DMS153 (cell line): ENCODE measurements at regions not wholly inside any gene's neighbourhood (a gene's known extent, or its start where the extent isn't known, plus 50 kb on each side); places are given as distances from the start of the nearest gene placed in this dataset.
"Not testable (repeated sequence)": the region's sequence is repeated elsewhere in the genome, so short reads cannot be mapped to it uniquely, and the experiment has no call there.

Source experiments
- DNase-seq: peaks from one replicate; lab custom pipeline; 2025; lab: John Stamatoyannopoulos, UW

DNA sequence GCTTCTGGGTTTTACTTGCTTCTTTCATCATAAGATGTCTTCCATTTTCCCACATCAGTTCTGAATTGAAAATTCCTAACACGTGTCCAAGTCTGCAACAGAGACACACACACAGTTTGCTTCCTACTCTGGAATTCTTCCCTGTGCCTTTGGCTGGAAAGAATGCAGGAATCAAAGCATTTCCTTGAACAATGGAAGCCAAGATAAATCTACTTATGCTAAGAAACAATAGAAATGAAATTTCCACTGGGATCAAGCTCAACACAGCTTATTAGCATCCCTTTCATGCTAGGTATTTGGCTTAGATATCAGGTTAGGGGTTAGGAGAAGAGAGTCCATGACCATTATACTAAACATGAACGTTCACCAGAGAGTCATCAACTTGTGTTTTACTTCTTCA, 101.1 kb upstream of the SCAF8 start:
- DNase-seq, result no peak

DNA sequence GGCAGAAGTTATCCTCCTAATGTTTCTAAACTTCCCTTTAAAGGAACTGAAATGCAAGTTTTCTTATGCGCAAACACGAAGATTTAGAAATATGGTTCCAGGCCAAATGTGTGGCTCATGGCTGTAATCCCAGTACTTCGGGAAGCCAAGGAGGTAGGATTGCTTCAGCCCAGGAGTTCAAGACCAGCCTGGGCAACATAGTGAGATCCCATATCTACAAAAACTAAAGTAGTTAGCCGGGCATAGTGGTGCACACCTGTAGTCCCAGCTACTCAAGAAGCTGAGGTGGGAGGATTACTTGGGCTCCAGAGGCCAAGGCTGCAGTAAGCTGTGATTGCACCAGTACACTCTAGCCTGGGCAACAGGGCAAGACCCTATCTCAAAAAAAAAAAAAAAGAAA, 95.8 kb upstream of the SCAF8 start:
- no peak for DNase-seq

DNA sequence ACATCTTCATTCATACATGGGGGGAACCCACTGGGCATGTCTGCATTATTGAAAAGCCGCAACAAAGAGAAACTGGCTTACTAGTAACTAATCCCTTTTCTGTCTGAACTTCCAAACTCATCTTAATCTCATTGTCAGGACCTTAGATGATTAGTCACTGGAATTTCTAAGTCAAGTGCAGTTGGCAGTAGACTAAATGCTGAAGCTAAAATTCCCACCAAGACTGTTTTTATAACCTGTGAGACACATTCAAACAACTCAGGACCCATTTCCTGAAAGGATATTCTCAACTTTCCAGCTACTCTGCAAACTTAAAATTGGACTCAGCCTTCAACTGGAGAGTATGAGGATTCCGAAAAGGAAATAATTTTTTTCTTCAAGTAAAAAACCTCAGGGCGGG, 94.8 kb upstream of the SCAF8 start:
- no peak for DNase-seq

DNA sequence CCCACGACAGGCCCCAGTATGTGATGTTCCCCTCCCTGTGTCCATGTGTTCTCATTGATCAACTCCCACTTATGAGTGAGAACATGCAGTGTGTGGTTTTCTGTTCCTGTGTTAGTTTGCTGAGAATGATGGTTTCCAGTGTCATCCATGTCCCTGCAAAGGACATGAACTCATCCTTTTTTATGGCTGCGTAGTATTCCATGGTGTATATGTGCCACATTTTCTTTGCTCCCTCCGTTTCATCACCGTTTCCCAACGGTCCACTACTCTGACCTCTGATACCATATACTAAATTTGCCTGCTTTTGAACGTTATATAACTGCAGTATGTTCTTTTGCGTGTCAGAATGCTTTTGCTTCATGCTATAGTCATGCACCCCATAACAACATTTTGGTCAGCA, 94.0 kb upstream of the SCAF8 start:
- not testable (repeated sequence) for DNase-seq

DNA sequence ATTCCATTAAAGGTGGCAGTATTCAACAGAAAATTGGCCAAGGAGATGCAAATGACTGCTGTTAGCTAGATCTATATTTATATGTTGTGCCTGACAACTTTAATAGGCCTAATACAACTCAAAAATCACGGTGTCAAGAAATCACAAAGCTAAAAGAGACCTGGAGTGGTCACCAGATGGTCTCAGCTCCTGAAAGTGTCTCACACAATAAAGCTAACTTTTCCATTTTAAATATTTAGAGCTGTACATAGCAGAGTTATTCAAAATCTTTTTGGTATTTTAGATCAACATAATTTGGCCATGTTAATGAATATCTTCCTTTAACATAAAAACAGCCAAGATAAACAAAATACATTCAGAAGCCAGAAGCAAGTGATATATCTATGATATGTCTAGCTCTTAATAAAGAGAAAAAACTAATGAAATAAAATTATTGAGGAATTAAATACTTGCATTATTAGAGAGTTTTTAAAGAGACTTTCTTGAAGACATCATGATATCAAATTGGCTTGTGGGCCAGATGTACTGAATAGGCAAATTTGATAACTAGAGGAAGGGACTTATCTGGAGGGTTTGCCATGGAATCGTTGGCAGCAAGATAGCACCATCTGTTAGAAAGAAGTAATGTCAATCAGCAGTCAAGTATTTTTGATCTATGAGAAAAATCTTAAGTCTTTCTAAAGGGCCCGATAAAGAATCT, 84.9 kb upstream of the SCAF8 start:
- DNase-seq, result no peak

DNA sequence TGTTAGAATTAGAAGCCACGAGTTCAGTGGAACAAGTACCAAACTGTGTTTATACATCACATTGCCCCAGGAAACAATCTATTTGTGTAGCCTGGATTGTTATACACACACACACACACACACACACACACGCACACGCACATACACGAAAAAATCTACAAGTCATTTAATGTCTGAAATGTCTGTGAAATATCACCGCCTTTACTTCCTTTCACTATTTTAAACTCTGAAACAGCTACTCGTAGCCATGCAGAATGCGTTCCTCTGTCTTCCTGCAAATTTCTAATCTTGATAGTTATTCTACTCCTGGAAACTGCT, 84.4 kb upstream of the SCAF8 start:
- no peak for DNase-seq

DNA sequence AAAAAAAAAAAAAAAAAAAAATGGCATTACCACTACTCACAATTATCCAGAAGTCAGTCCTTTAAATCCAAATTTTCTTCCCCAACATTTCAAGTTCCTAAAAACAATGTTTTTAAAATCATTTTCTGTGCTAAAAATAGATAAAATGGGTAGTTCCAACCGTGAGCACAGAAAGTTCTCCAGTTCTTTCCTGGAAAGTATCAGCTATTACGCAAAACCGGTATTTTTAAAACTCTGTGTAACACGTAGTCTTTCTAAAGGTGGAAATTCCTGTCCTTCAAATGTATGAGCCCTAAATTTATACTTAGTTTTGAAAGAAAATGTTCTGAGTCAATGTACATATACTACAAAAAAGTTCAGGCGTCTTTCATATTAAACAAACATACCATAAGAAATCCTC, 83.5 kb upstream of the SCAF8 start:
- DNase-seq, result no peak

DNA sequence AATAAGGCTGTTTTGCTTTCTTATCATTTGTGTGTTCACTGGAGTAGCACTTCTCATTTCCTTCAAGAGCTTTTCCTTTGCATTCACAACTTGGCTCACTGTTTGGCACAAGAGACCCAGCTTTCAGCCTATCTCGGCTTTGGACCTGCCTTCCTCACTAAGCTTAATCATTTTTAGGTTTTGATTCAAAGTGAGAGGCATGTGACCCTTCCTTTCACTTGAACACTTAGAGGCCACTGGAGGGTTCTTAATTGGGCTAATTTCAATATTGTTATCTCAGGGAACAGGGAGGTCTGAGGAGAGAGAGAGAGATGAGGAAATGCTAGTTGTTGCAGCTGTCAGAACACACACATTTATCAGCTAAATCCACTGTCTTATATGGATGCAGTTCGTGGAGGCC, 82.9 kb upstream of the SCAF8 start:
- DNase-seq, result no peak

DNA sequence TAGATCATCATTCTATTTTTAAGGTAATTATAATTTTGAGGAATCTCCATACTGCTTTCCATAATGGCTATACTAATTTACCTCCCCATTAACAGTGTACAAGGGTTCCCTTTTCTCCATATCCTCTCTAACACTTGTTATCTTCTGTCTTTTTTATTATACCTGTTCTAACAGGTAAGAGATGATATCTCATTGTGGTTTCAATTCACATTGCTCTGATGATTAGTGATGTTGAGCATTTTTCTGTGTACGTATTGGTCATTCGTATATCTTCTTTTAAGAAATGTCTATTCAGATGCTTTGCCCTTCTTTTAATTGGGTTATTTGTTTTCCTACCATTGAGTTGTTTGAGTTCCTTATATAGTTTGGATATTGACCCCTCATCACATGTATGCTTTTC, 81.6 kb upstream of the SCAF8 start:
- no peak for DNase-seq

DNA sequence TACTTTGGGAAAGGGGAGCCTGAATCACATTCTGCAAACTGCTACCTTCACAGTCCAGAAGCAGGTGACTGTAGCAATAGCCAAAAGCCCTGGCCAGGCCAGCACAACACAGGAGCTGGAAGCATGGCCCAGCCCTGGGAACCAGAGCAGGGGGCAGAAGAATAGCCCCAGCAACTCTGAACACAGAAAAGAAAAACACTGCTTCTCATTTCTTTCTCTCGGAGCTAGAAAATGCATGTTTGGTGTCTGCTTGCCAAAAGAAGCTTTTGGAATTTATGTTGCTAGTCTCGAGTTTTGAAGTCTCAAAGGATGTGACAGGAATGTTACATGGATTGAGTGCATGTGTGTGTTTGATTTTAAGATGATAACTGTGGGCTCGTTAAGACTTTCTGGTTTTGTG, 79.8 kb upstream of the SCAF8 start:
- no peak for DNase-seq

DNA sequence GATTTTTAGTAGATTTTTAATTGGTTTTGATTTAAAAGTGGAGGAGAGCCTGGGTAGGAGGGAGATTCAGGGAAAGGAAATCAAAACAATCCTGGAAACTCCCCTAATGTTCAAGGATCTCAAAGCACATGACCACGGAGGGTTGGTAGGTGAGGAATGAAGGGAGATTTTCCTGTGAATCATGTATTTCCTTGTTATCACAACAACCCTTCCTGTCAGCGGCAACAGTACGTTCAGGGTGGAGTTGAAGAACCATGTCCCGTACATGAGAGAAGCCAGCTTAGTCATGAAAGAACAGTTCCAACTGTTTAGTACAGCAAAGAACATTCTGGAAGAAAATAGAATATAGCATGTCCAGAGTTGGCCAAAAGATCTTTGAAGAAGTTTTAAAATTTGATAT, 79.4 kb upstream of the SCAF8 start:
- DNase-seq, result no peak

DNA sequence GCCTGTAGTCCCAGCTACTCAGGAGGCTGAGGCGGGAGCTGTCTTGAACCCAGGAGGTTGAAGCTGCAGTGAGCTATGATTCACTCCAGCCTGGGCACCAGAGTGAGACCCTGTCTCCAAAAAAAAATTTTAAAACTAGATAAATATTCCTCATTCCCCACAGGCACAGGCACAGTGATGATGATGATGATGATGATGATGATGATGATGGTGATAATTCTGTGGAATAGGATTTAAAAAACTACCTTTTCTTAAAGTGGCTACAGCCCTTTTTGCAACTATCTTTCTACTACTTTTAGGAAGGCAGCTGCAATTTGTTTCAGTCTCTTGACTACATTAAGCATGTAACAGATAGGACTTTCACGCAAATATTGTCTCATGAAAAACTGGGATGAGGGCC, 76.6 kb upstream of the SCAF8 start:
- no peak for DNase-seq

DNA sequence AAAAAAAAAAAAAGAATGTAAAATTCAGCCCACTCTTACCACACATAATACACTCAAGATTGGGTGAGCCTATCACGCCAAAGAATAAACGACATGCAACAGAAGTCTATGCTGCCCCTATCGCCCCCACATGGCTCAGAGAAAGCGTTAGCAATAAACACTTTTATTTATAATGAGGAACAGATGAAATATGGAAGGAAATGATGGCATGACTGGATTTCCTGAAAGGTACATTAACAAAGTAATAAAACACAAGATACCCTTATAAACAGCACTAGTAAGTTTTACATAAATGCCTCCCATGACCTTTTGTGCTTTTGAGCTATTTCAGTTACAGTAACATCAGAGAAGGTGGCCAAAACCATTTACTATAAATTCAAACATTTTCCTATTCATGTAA, 71.4 kb upstream of the SCAF8 start:
- no peak for DNase-seq

DNA sequence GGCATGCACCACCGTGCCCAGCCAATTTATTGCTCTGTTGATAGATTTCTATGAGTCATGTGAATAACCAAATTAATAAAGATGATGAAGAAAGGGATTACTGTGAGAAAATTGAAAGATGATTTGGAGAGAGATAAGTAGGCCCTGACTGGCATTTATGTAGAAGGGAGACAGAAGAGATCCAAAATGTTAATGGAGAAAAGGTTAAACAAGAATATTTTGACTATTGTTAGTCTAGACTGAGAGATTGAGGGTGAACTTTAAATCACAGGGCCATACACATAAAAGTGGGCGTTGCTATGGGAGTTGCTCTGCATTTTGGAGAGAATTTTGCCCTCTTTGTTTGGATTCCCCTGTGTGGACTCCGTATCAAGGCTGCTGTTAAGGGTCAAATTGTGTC, 68.9 kb upstream of the SCAF8 start:
- no peak for DNase-seq

DNA sequence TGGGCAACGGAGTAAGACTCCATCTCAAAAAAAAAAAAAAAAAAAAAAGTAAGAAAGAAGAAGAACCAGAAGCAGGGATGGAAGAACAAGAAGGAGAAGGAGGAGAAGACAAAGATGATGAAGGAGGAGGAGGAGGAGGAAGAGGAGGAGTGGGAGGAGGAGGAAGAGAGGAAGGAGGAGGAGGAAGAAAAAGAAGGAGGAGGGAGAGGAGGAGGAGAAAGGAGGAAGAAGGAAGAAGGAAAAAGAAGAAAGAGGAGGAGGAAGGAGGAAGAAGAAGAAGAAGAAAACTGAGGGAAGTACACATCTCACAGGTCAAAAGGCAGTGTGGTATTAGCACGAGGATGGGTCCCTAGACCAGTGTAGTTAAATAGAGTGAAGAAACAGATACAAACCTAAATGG, 65.1 kb upstream of the SCAF8 start:
- no peak for DNase-seq

DNA sequence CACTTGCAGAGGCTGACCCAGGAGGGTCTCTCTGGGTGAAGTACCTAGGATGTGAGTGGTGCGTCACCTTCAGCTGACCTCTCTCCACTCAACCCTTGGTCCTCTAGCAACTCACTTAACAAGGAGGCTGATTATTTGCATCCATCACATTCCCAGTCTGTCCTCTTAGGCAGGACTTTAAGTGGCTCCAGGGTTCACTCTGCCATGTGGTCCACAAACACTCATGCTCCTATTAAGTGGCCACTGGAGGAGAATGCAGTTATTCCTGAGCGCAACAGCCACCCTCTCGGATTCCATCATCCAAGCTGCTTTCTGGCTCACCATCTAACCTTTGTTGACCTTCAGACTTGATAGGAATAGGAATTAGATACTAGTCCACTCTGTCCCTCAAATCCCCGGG, 61.1 kb upstream of the SCAF8 start:
- no peak for DNase-seq

DNA sequence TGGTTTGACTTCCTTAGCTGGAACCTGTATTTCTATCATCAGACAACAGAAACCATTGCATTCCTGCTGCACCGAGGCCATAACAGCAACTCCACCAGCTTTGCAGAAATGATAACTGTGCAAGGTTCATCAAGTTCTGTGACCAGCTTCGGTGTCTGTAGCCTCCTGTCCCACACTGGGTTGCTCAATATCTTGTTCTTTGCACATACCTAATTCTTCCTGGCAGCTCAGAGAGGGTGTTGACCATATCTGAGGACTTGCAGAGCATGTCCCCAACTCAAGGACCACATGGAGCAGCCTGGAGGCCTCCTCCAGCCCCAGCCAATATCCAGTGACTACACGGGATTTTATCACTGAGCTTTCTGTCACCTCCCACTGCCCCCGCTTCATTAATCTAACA, 59.3 kb upstream of the SCAF8 start:
- DNase-seq, result no peak

DNA sequence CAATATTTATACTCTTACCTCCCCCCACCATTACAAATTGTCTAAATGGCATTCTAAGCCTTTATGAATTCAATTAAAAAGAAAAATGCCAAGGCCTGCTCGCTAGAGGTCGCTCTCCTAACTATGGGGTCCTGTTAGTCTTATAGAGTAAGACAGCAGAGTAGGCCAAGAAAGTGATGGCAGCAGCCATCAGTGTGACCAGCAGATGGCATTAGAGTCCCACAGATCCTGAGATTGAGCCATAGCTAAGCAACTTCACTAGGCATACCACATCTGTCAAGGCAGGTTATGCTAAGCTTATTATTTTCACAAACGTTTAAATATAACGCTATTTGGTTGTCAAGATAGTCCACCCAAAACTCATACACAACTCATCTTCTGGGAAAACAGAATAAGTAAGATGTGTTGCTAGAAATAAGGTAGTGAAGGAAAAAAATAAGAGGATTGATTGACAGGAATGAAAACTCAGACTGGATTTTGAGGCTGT, 57.6 kb upstream of the SCAF8 start:
- peak; percentile 87 for DNase-seq

DNA sequence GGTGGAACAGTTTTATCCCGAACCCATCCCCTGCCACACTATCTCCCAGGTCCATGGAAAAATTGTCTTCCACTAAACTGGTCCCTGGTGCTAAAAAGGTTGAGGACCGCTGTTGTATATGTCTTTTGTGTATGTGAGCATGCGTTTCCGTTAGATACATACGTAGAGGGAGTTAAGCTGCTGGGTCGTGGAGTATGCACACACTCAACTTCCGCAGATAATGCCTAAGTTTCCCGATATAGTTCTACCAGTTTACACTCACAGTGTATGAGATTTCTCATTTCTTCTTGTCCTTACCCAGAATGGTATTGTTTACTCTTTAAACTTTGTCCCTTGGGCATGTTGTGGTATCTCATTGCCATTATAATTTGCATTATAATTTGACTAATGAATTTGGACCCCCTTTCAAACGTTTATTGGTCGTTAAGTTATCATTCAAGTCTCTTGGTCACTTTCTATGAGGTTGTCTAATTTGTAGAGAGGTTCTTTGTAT, 50.5 kb upstream of the SCAF8 start:
- DNase-seq, result no peak
